ENCODE measurements at regions not wholly inside any gene's neighbourhood (a gene's known extent, or its start where the extent isn't known, plus 50 kb on each side); places are given as distances from the start of the nearest gene placed in this dataset.
"Not testable (repeated sequence)": the region's sequence is repeated elsewhere in the genome, so short reads cannot be mapped to it uniquely, and the experiment has no call there.

DNA sequence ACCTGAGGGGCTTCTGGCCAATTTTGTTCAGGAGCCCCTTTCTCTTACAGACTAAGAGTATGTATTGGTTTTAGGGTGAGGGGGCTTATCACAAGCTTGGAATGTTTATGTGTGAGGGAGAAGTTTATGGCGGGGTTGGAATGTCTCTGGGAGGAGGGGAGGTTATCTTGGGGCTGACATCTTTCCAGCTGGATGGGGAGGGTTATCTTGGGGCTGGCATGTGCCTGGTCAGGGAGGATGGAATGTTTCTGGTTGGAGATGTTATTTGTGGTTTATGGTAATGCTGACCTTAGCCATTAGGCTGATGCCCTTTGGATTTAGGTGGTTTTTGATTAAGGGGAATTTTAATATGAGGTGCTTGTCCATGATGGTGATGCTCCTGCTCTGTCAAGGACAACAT is 171.0 kb upstream of the PDE4B start:
- TF ChIP-seq CTCF, POLR2A (IDR thresholded peaks at IDR 0.05): not testable (repeated sequence)

All from heart left ventricle (tissue), 13 donors.